ENCODE measurements at regions not wholly inside any gene's neighbourhood (a gene's known extent, or its start where the extent isn't known, plus 50 kb on each side); places are given as distances from the start of the nearest gene placed in this dataset.

DNA sequence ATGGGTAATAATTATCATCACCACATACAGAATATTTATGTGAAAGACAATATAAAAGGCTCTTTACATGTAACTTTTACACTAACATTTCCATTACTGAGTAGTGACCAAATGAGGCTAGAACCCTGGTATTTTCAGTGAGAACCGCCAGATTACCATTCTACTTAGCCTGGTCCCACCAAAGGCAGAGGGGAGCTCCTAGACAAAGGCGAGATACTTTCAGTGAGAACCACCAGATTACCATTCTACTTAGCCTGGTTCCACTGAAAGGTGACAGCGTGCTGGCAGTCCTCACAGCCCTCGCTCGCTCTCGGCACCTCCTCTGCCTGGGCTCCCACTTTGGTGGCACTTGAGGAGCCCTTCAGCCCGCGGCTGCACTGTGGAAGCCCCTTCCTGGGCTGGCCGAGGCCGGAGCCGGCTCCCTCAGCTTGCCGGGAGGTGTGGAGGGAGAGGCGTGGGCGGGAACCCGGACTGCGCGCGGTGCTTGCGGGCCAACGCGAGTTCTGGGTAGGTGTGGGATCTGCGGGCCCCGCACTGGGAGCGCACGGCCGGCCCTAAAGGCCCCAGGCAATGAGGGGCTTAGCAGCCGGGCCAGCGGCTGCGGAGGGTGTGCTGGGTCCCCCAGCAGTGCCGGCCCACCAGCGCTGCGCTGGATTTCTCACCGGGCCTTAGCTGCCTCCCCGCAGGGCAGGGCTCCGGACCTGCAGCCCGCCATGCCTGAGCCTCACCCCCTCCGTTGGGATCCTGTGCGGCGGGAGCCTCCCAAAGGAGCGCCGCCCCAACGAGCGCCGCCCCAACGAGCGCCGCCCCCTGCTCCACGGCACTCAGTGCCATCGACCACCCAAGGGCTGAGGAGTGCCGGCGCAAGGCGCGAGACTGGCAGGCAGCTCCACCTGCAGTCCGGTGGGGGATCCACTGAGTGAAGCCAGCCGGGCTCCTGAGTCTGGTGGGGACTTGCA lies 1276.1 kb downstream of the PCDH7 start:
- no peak for ATAC-seq (ENCODE audit: low FRiP score)
- DNase-seq (ENCODE audit: low spot score) = no peak
- no peak for TF ChIP-seq CTCF (IDR thresholded peaks at IDR 0.05)

- no peak for ATAC-seq (ENCODE audit: low FRiP score)
- no peak for TF ChIP-seq CTCF (IDR thresholded peaks at IDR 0.05)
- DNase-seq (ENCODE audit: low spot score) = no peak
These were observed 1278.6 kb downstream of the PCDH7 start for GRCh38 chr4:31998807-31999206.

DNA sequence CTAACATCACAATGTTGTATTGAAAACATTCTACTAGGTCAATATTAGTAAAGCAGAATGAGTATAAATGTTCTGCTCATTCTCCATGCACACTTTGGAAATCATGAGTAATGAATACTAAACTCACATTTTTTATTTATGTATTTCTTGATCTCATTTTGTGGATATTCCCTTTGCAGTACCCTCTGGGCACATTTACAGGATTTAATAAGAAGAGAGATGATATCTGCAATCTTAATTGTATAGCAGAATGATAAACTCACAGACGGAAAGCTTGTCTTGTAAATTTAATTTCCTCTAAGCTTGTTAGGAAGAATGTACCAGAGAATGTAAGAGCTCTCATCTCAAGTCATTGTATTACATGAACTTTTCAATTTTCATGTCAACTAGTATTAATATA lies 1279.7 kb downstream of the PCDH7 start:
- DNase-seq (ENCODE audit: low spot score) = no peak
- TF ChIP-seq CTCF (IDR thresholded peaks at IDR 0.05) = no peak
- ATAC-seq (ENCODE audit: low FRiP score) = no peak

DNA sequence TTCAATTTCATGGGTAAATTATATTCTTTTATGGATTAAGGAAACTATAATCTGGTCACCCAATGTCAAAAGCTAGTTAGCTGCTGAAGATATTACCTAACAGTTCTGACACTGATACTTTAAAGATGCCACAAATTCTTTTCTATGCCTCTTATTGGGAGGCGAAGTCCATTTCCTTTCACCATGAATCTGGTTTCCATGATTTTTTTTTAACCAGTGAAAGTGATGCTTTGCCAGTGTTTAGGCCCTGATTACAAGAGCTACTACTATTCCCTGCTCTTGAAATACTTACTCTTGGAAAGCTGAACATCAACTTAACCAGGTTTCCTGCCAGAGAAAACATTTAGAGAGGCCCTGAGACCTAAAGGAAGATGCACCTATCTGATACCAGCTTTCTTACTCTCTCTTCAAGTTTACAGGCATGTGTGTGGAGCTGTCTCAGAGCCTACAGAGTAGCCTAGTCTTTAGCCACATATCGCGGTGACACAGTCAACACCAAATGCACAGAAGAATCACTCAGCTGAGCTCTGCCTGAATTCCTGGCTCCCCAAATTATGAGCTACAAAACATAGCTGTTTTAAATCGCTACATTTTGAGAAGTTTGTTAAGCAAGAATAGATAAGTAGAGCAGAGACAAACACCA lies 1280.8 kb downstream of the PCDH7 start:
- DNase-seq (ENCODE audit: low spot score) (no peak), ATAC-seq (ENCODE audit: low FRiP score) (no peak)
- no peak for TF ChIP-seq CTCF (IDR thresholded peaks at IDR 0.05)

DNA sequence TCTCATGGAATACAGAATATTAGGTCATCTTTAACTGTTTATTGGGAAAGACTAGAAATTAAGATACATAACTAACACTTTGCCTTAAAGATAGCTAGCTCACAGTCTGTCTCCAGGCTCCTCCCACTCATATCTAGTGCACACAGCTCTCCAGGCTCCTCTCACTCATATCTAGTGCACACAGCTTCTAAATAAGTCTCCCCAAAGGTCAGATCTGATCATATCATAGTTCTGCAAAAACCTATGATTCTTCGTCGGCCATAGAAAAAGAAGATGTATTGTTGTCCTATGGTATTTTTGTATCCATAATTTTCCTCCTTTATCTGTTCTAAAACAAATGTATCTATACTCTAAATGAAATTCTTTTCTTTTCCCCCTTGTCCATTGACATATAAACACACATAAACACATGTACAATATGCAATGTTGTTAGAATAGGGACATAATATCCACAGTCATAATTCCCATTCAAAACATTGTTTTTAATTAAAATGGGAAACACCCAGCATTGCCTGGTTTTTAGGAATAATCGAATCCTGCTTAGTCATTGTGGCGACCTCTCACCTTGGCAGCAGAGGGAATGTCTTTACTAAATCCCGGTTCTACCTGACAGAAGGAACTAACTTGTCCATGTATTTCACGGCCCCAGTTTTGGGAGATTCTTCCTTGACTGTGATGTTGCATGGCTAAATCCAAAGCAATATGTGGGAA lies 1282.0 kb downstream of the PCDH7 start:
- ATAC-seq (ENCODE audit: low FRiP score) (no peak), DNase-seq (ENCODE audit: low spot score) (no peak)
- no peak for TF ChIP-seq CTCF (IDR thresholded peaks at IDR 0.05)

DNA sequence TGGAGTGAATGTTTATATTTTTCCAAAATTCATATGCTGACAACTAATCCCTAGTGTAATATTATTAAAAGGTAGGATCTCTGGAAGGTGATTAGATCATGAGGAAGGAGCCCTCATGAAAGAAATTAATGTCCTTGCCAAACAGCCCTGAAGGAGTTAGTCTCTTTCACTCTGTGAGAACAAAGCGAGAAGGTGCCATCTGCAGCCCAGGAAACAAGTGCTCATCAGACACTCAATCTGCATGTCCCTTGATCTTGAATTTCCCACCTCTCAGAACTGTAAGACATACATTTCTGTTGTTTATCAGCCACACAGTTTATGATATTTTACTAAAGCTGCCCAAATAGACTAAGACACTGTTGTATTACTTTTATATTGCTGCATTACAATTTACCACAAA lies 1283.4 kb downstream of the PCDH7 start:
- DNase-seq (ENCODE audit: low spot score) = no peak
- TF ChIP-seq CTCF (IDR thresholded peaks at IDR 0.05) = no peak
- ATAC-seq (ENCODE audit: low FRiP score) = no peak

Data from omental fat pad (tissue), 3 donors.